Gastroesophageal sphincter (tissue), 3 donors: ENCODE measurements at regions not wholly inside any gene's neighbourhood (a gene's known extent, or its start where the extent isn't known, plus 50 kb on each side); places are given as distances from the start of the nearest gene placed in this dataset.

Experiments used
- CTCF ChIP-seq, 4 experiments: fragments of 200-600 bp in 2 of 4; fragments of 450-650 bp in 2 of 4; sonication (generic) in 1 of 4; IDR thresholded peaks; one replicate each; pipeline ENCODE4 v1.5.1; 2017 to 2019; ENCODE audit warnings: antibody characterized with exemption in 4 of 4, mild to moderate bottlenecking in 2 of 4, moderate library complexity in 2 of 4
- EP300 ChIP-seq: sonication (generic); formaldehyde crosslinking; IDR thresholded peaks from one replicate; pipeline ENCODE4 v1.6.1; 2017; ENCODE audit warnings: antibody characterized with exemption, mild to moderate bottlenecking
- POLR2A ChIP-seq, 2 donors: fragments of 450-650 bp; IDR thresholded peaks; one replicate each; pipeline ENCODE4 v1.6.1; 2017; ENCODE audit warnings: antibody characterized with exemption in 2 of 2, mild to moderate bottlenecking in 2 of 2, moderate library complexity in 1 of 2
- POLR2AphosphoS5 ChIP-seq: sonication (generic); formaldehyde crosslinking; IDR thresholded peaks from one replicate; pipeline ENCODE4 v1.6.1; 2017; ENCODE audit warnings: antibody characterized with exemption

- no peak for TF ChIP-seq EP300
- TF ChIP-seq CTCF (IDR thresholded peaks at IDR 0.05), result no peak
- no peak for TF ChIP-seq POLR2A (IDR thresholded peaks at IDR 0.05)
- TF ChIP-seq POLR2AphosphoS5, result no peak
These were observed 146.2 kb upstream of the MLN start for GRCh38 chr6:33949877-33950435.
